ENCODE measurements at regions not wholly inside any gene's neighbourhood (a gene's known extent, or its start where the extent isn't known, plus 50 kb on each side); places are given as distances from the start of the nearest gene placed in this dataset.

DNA sequence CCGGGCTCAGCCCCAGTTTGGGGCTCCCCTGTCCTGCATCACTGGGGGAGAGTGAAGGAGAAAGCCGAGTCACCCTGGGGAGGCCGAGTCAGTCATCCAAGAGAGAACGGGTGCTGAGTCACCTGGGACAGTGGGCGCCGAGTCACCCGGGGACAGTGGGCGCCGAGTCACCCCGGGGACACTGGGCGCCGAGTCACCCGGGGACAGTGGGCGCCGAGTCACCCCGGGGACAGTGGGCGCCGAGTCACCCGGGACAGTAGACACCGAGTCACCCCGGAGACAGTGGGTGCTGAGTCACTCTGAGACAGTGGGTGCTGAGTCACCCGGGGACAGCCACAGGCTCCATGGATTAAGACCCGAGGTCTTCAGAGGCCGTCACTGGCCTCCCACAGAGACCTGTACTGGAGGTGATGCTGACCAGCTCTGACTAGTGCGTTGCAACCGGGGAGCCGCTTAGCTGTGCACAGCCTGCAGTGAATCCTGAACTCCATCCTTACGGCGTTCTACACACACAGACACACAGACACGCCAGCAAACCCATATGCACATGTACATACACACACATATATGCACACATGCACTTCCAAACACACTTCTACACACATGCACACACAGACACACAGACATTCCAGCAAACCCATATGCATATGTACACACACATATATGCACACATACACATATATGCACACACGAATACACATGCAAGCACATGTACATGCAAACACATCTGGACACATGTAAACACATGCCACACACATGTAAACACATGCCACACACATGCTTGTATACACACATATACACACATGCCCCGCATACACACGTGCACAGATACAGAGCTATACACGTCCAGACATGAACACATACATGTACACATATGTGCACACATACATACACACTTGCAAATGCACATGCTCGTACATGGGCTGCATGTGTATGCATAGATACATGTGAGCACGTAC, 64.9 kb upstream of the GALNT9 start:
- no peak for DNase-seq (ENCODE audit: low spot score)

DNA sequence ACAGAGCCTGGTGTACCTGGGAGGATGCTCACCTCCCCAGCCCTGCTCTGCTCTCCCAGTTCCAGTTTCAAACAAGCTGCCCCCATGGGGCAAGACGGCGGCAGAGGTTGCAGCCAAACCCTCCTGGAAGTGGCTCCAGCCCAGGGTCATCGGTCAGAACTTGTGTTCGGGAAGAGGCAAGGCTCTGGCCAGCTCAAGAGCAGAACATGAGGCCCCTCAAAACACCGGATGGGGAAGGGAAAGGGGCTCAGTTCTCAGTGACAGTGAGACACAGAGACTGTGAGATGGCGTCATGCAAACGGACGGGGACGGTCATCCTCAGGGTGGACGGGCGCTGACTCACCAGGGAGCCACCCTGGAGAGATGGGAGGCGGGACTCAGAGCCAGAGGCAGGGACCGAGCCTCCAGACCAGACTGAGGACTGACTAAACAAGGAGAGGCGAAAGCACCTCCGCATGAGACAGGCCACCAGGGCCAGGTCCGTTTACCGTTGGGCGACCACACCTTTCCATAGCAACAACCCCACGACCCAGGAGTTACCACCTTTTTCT, 63.9 kb upstream of the GALNT9 start:
- no peak for DNase-seq (ENCODE audit: low spot score)

DNA sequence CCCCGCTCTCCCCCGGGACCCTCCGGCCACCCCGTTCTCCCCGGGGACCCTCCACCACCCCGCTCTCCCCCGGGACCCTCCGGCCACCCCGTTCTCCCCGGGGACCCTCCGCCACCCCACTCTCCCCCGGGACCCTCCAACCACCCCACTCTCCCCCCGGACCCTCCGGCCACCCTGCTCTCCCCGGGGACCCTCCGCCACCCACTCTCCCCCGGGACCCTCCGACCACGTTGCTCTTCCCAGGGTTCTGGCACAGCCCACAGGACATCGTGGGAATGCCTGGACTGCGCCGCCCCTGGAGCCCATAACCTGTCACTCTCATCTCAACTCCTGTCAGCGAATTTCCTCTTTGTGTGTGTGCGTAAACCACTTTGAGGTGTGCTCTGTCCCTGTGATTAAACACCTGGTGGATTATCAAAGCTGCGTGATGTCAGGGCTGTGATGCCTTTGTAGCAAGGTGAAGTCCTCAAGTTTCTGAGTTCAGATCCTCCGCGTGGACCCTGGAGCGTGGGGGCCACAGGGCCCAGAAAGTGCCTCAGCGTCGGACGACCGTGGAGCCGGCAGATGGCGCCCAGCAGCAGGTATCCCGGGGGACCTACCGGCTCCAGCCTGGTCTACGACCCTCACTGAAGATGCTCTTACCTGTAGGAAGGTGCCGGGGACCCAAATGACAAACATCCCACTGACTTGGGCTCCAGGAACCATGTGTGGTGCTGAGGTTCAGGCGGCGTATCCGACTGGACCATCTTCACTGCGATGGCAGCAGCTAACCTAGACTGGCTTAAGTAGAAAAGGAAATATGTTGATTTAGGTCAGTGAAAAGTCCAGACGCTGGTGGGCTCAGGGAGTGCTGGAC, 63.2 kb upstream of the GALNT9 start:
- DNase-seq (ENCODE audit: low spot score): no peak

DNA sequence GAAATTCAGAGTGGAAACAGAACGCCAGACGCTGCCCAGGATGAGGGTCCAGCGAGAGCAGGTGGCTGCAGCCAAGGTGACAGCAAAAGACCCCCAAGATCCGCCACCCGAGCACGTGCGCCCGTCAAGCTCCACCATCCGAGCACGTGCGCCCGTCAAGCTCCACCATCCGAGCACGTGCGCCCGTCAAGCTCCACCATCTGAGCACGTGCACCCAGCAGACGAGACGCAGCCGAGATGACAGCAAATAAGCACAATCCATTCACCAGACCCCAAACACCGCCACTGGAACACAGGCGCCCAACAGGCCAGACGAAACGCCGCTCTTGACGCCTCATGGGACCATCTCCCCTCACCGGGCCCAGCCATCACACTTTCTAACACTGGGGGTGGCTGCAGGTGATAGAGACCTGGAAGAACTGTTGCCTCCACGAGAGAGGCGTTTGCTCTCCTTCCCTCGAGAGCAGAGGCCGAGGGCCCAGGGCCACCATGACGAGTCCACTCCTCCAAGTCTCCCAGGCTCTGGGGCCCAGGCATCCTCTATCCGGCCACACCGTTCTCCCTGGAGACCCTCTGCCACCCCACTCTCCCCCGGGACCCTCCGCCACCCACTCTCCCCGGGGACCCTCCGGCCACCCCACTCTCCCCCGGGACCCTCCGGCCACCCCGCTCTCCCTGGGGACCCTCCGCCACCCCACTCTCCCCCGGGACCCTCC, 62.1 kb upstream of the GALNT9 start:
- DNase-seq (ENCODE audit: low spot score): no peak

DNA sequence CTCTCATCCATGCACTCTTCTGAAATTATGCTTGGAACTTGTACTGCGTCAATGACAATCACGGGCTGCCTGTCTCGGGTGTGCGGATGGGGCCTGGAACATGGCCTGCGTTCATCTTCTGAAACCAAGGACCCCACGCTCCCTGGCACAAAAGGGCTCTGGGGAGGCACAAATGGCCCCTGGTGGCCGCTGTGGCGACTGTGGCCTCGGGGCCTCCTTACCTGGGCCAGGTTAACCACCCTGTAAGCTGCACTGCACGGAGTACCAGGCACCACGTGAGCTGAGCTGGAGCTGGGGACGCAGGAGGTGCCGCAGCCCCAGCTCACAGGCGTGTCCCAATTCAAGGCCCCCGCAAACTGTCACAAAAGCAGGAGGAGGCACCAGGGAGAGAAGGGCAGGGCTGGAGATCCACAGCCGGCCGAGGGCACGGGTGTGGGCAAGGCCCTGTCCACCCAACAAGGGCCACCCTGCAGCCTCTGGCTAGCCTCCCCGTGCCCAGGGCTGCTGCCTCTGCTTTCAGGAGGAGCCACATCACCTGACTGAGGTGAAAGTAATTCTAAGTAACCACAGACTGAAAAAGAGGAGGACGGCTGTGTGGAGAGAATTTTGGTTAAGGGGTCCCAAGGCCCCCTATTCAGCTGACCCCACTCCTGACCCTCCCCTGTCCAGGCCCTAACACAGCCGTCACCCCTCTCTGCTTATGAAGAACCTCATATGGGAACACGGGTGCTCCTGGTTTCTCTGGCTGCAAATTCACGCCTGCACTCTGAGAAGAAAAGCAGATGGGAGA, 61.1 kb upstream of the GALNT9 start:
- no peak for DNase-seq (ENCODE audit: low spot score)

DNA sequence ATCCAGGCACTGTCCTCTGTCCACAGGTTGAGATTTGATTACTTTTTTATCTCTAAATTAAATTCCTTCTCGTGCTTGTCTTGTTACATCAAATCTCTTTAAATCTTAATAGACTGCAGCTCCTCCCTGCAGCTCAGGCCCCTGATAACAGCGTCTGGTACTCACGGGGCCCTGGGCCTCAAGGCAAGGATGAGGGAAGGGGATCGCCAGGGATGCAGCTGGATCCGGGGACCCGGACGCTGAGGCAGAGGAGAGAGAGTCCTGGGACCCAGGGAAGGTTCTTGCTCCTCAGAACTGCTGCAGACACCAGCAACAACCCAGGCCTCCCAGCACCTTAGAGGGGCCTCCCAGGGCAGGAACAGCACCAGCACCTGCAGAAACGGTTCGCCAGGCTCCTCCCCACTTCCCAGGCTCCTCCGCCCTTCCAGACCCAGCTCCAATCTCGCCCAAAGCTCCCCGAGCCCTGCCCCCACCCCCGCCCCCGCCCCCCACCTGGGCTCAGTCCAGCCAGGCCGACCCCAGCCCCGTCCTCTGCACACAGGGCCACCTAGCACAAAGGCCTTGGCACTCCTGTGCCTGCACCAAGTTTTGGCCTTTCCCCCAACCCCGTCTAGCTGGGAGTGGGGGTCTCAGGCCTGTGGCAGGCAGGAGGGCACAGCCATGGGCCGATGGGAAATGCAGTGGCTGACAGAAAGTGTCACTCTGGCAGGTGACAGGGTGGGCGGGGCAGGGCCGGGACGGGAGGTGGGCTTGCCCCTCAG, 60.3 kb upstream of the GALNT9 start:
- DNase-seq (ENCODE audit: low spot score): no peak

DNA sequence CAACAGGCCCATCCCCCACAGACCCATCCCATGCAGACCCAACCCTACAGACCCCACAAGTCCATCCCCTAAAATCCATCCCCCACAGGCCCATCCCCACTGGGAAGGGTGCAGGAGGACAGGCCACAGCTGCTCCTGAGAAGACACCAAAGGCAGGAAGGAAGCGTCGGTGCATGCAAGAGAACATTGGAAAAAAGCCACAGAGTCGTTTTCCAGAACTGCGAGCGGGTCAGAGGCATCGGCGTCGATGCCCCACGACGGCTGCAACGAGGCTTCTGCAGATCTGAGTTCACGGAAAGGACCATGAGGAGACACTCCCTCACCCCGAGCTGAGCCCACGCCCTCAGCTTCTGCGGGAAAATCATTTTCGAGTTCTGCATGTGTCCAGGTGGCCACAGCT, 59.6 kb upstream of the GALNT9 start:
- no peak for DNase-seq (ENCODE audit: low spot score)

DNA sequence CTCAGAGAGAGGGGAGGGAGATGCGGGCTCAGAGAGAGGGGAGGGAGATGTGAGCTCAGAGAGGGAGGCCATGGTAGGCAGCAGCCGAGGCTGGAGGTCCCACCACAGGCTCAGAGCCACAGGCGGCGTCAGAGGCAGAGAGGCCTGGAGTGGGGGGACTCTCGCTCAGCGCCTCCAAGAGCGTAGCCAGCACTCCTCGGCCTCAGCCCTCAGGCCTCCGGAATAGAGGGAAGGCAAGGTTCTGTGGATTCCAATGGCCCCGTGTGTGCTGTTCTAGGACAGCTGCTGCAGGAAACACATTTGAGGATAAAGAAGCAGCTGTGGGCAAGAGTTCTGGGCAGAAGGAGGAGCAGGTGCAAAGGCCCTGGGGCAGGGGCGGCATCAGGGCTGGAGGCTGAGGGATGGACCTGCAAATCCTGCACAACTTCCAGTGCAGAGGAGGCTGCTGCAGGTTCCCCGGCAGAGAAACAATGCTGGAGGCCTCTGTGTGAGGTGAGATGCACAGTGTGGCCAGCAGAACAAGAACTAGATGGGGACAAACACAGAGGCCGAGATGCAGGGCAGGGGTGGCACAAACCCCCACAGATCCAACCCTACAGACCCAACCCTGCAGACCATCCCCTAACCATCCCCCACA, 59.1 kb upstream of the GALNT9 start:
- DNase-seq (ENCODE audit: low spot score): no peak

DNA sequence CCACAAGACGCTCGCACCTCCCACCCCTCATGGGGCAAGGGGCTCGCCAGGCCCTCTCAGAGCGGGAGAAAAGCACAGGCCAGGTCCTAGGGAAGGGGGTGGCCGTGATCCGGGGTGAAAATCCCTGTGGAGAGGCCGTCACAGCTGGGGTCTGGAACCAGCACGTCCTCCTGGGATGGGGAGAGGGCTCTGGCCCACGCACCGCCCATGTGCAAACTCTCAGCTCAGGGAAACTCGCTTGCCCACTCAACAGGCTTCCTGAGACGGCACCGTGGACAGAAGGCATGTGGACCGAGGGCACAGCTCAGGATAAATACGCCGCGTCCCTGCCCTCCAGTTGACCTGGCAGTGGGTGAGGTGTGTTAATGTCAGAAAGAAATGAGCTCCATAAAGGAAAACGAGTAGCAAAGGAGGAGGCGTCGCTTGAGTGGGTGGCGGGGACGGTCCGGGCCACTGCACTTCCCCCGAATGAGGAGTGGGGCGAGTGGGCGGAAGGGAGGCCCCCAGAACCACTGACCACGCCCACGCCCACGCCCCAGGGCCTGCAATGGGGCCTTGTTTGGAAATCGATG, 57.6 kb upstream of the GALNT9 start:
- DNase-seq (ENCODE audit: low spot score): no peak

DNA sequence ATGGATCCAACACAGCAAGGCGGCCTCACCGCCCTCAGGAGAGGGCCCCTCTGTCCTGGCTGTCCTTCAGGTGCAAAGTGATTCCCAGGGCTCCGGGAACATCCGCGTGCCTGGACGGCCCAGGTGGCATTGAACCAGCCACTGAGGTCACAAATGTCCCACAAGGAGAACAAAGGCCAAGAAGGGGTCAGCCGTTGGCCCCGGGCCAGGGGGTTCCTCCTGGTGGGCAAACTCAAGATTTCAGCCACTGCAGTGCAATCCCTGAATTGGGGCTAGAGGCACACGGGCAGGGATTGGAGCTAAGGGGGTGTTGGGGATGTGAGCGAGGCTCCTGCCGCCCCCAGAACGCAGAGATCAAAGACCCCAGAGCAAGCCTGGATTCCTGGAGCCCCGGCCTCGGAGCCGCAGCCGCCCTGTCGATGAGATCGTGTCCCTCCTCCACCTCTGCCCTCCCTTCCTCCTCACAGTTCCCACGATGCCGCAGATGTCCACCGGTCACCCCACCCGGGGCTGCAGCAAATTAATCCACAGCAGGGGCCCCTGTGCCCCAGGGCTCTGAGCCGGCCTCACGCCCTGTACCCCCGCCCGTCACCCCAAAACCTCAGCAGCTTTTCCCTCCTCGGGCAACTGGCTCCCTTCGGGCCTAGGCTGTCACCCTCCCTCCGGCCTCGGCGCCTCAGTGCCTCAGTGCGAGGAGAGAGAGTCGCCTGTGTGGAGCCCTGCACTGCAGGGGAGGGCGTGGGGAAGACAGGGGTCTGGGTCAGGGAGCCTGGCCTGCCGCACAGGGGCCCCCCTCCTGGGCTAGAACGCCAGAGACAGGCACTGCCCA, 56.7 kb upstream of the GALNT9 start:
- no peak for DNase-seq (ENCODE audit: low spot score)

DNA sequence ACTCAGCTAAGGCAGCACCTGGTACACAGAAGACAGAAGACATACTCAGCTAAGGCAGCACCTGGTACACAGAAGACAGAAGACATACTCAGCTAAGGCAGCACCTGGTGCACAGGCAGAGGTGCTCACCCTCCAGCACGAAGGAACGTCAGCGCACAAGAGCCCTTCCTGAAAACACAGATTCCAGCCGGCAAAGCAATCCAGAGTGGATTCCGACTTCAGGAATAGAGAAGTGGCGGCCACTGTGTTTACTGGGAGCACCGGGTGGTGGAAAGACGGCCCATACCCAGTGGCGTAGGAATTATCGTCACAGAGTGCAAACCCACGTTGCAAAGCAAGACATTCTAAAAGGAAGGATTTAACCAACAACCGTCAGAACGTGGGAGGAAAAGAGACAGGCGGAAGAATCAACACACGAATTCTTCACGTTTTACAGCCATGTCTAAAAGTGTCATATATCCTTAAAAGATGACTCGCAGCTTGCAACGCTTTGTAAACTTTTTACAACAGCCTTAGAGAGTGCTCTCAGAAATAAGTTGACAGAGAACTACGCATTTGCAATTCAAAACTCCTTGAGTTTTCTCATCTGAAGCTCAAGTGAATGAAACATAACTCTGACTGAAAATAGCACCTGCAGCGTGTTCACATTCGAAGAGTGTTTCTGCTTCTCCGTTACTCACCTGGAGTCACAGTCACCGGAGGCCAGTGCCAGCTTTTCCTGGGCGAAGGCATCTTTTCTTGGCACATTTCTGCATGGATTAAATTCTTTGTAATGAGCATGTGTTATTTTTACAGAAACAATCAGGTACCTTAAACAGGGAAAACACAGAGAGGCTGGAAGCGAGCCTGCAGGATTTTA, 55.8 kb upstream of the GALNT9 start:
- no peak for DNase-seq (ENCODE audit: low spot score)

DNA sequence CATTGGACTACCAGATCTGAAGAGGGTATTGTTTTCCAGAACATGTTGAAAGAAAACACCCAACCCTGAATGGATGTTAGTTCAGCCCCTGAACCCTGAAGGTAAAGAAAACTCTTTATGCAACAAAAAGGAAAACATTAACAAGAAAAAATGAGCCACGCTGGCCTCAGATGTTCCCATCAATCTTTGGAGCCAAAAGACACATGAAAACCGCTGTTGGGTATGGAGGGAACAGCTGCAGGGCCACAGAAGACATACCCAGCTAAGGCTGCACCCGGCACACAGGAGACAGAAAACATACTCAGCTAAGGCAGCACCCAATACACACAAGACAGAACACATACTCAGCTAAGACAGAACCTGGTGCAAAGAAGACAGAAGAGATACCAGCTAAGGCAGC, 51.3 kb upstream of the GALNT9 start:
- no peak for DNase-seq (ENCODE audit: low spot score)

DNA sequence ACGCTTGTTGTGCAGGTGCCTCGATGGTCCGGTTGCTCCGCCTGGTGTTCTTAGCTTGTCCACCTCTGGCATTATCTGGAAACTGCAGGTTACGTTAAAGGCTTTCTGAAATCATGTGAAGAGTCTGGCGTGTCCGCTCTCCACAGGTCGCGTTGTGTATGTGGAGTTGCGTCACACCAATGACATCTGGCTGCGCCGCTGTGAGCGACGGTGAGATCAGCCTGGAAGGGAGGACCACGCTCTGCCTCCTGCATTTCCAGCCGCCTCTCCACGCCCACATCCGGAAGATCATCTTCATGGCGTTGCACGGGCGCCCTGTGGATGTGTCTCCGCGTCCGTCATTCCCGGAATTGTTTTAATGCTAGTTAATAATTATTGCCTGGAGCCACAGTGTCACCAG, 50.6 kb upstream of the GALNT9 start:
- no peak for DNase-seq (ENCODE audit: low spot score)

DNA sequence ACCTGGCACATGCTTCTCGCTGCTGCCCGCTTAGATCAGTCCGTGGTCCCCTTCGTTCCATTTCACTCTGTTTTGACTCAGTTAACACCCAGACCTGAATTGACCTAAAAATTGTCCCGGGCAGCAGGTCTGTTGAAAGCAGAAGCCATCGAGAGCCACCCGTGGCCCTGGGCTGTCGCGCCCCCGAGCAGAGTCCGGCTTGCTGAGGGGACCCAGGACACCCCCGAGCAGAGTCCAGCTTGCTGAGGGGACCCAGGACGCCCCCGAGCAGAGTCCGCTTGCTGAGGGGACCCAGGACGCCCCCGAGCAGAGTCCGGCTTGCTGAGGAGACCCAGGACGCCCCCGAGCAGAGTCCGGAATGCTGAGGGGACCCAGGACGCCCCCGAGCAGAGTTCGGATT, 50.2 kb upstream of the GALNT9 start:
- DNase-seq (ENCODE audit: low spot score): no peak
